ENCODE measurements at regions not wholly inside any gene's neighbourhood (a gene's known extent, or its start where the extent isn't known, plus 50 kb on each side); places are given as distances from the start of the nearest gene placed in this dataset.

DNA sequence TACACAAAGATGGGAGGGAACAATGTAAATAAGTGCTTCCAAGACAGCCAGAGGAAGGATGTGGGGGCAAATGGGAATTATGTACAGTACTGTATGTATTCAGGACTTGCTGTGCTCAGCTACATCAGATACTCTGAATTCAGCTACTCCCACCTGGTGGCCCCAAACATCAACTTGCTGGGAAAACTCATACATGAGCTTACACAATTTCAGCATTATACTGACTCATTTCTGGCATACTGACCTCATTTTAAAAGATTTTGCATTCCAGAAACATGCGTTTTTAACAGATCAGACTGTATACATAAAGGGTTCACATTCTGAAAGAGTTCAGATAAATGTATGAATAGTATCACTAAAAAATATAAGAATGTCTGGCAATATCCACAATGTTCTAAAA lies 59.7 kb downstream of the GPX5 start:
- DNase-seq (peak; percentile 19), ATAC-seq (no peak)
- H3K27ac Mint-ChIP-seq, result no peak overlapping the region
- intact Hi-C loops (cut with DNase I, micrococcal nuclease), result loop anchor here (5.0 to 10.0 kb wide), 7 partner anchors 72 to 451 kb away; partner anchors contain the start of genes ZSCAN12 (in 1 of the 2) and ZSCAN23 (in 1 of the 2)
- ChIA-PET CTCF (interaction anchor here (0.6 to 1.7 kb wide), 2 partner anchors 100 to 123 kb away, joined by 4 to 6 read pairs; no protein-coding TSS in a partner anchor), POLR2A (no interaction called here)
- no peak overlapping the region for H3K4me3 Mint-ChIP-seq
- H3K27me3 Mint-ChIP-seq, result peaks cover 45% of the 10 kb centered on the region
- no peaks in the 10 kb centered on the region for H3K36me3 Mint-ChIP-seq (ENCODE audit: low read depth)
- peaks cover 34% of the 10 kb centered on the region for H3K4me1 Mint-ChIP-seq
- H3K9me3 Mint-ChIP-seq (ENCODE audit: low read depth), result peaks cover 2% of the 10 kb centered on the region

- ChIA-PET CTCF (interaction anchor here (0.6 to 1.3 kb wide), 6 partner anchors 22 to 331 kb away, joined by 3 to 4 read pairs (median 4); no protein-coding TSS in a partner anchor), POLR2A (interaction anchor here (0.9 kb wide), 1 partner anchor 71 kb away, joined by 3 read pairs; no protein-coding TSS in a partner anchor)
- peaks cover 51% of the 10 kb centered on the region for H3K27me3 Mint-ChIP-seq
- intact Hi-C loops (cut with DNase I, micrococcal nuclease), result loop anchor here (2.0 to 10.0 kb wide), 9 partner anchors 44 to 452 kb away; partner anchors contain the start of genes ZSCAN12 (in 2 of the 2) and ZSCAN23 (in 1 of the 2)
- H3K4me1 Mint-ChIP-seq, result peaks cover 34% of the 10 kb centered on the region
- peak overlapping the region; percentile 84 for H3K4me3 Mint-ChIP-seq
- peaks cover 2% of the 10 kb centered on the region for H3K9me3 Mint-ChIP-seq (ENCODE audit: low read depth)
- peak overlapping the region; percentile 64 for H3K27ac Mint-ChIP-seq
- no peak for DNase-seq
- no peak for ATAC-seq
- no peaks in the 10 kb centered on the region for H3K36me3 Mint-ChIP-seq (ENCODE audit: low read depth)
These were observed 60.6 kb downstream of the GPX5 start for GRCh38 chr6:28586324-28586723.

DNA sequence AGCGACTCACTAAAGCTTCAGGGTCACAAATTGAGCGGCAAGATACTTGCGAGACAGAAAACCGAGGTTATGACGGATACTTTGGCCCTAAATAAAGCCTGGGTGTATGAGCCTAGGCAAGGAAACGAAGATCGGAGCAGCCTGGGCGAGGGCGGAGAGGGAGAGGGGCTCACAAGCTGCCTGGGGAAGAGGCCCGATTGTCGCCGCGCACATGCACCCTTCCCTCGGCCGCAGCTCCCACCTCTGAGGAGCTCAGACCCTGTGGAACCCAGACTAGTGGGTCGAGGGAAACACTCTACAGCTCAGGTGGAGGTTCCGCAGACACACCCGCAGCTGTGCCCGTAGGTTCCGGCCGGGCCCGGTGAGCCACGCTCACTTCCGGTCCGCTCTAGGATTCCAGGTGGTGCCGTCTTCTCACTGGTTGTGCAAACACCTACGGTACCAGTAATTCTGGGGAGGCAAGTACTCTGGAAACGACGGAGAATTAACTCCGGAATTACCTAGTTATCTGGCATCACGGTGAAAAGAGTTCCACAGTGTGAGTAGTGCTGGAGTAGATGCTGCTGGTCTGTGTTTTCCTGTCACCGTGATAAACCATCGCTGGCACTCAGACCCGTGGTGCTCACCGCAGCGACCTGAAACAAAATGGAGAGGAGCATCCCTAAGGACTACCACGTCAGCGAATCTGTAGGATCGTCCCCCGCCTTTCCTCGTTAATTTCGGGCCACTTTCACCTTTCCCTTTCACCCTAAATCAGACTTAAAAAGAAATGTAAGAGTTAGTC lies 61.5 kb downstream of the GPX5 start:
- ATAC-seq, result peak; percentile 87
- intact Hi-C loops (cut with DNase I, micrococcal nuclease), result loop anchor here (1.0 to 10.0 kb wide), 10 partner anchors 44 to 463 kb away; partner anchors contain the start of genes ZSCAN12 (in 2 of the 2), ZSCAN16 (in 1 of the 2) and ZSCAN23 (in 1 of the 2)
- Mint-ChIP-seq H3K4me1 (peaks cover 34% of the 10 kb centered on the region), H3K27ac (peak overlapping the region; percentile 64), H3K9me3 (ENCODE audit: low read depth) (peaks cover 2% of the 10 kb centered on the region), H3K27me3 (peaks cover 55% of the 10 kb centered on the region), H3K4me3 (peak overlapping the region; percentile 84), H3K36me3 (ENCODE audit: low read depth) (no peaks in the 10 kb centered on the region)
- DNase-seq, result peak; percentile 83
- POLR2A ChIA-PET, result interaction anchor here (0.9 kb wide), 1 partner anchor 71 kb away, joined by 3 read pairs; no protein-coding TSS in a partner anchor
- CTCF ChIA-PET, result interaction anchor here (0.6 to 1.3 kb wide), 6 partner anchors 22 to 916 kb away, joined by 3 to 4 read pairs (median 3); no protein-coding TSS in a partner anchor

DNA sequence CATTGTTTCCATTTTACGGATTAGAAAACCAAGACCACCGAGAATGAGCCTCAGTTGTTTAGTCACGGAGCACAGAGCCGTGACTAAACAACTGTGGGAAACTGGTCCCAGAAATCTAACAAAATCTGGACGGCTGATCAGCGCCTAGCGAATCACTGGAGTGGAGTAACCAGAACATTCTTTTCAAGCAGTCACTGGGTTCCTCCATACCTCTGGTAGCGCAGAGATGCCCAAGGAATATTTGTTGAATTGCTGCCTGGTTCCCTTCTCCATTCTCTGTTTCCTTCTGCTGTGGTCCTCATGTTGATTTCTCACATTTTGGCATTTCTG lies 62.0 kb downstream of the GPX5 start:
- DNase-seq, result no peak
- ChIA-PET CTCF (no interaction called here), POLR2A (no interaction called here)
- H3K27me3 Mint-ChIP-seq, result peaks cover 58% of the 10 kb centered on the region
- peak overlapping the region; percentile 64 for H3K27ac Mint-ChIP-seq
- ATAC-seq, result no peak
- no peaks in the 10 kb centered on the region for H3K36me3 Mint-ChIP-seq (ENCODE audit: low read depth)
- intact Hi-C loops (cut with DNase I, micrococcal nuclease), result loop anchor here (1.0 to 10.0 kb wide), 11 partner anchors 45 to 463 kb away; partner anchors contain the start of genes ZSCAN12 (in 2 of the 2), ZSCAN16 (in 1 of the 2) and ZSCAN23 (in 1 of the 2)
- H3K4me3 Mint-ChIP-seq, result peak overlapping the region; percentile 84
- peaks cover 2% of the 10 kb centered on the region for H3K9me3 Mint-ChIP-seq (ENCODE audit: low read depth)
- H3K4me1 Mint-ChIP-seq, result peaks cover 34% of the 10 kb centered on the region

GRCh38 chr6:28588666-28589065 lies 63.0 kb downstream of the GPX5 start:
- H3K4me1 Mint-ChIP-seq, result peaks cover 34% of the 10 kb centered on the region
- POLR2A ChIA-PET, result no interaction called here
- no peak for DNase-seq
- H3K9me3 Mint-ChIP-seq (ENCODE audit: low read depth), result peaks cover 2% of the 10 kb centered on the region
- peaks cover 60% of the 10 kb centered on the region for H3K27me3 Mint-ChIP-seq
- CTCF ChIA-PET, result interaction anchor here (1.2 to 1.6 kb wide), 2 partner anchors 8 to 46 kb away, joined by 5 to 7 read pairs; no protein-coding TSS in a partner anchor
- intact Hi-C loops (cut with DNase I, micrococcal nuclease), result loop anchor here (2.0 to 10.0 kb wide), 8 partner anchors 69 to 454 kb away; partner anchors contain the start of genes ZSCAN12 (in 1 of the 2) and ZSCAN23 (in 1 of the 2)
- ATAC-seq, result no peak
- H3K4me3 Mint-ChIP-seq, result peak overlapping the region; percentile 51
- H3K36me3 Mint-ChIP-seq (ENCODE audit: low read depth), result no peaks in the 10 kb centered on the region
- H3K27ac Mint-ChIP-seq, result peak overlapping the region; percentile 24

DNA sequence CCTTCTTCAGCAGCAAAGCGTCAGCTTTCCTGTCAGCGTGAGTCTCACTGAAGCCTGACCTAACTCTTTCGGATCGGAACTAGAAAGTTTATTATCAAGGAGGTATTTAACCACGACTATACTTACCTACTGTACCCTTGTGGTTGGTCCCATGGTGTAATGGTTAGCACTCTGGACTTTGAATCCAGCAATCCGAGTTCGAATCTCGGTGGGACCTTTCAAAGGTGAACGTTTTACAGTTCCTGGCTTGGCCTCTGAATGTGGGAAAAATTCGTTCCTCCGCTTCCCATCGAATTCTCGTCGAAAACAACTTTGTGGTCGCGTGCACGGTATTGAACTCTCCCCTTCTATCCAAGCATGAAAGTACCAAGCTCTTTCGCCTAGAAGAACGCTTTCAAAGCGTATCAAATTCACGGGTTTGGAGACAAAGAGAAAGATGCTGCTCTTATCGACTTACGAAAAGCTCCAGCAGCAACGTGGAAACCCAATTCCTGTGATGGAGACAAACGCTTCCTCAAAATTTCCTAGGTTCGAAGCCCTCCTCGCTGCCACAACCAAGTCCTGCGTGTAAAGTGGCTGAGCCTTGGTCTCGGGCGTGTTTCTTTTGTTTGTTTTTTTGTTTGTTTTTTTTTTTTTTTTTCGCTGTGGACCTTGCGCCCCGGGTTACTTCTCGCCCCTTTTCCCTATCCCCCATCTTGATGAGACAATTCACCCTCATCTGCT lies 63.7 kb downstream of the GPX5 start:
- CTCF ChIA-PET, result interaction anchor here (1.2 to 1.6 kb wide), 2 partner anchors 9 to 47 kb away, joined by 5 to 7 read pairs; no protein-coding TSS in a partner anchor
- ATAC-seq (peak; percentile 62), DNase-seq (peak; percentile 74)
- peak overlapping the region; percentile 24 for H3K27ac Mint-ChIP-seq
- POLR2A ChIA-PET, result no interaction called here
- intact Hi-C loops (cut with DNase I, micrococcal nuclease), result loop anchor here (2.0 to 10.0 kb wide), 8 partner anchors 68 to 455 kb away; partner anchors contain the start of genes ZSCAN12 (in 1 of the 2) and ZSCAN23 (in 1 of the 2)
- peaks cover 60% of the 10 kb centered on the region for H3K27me3 Mint-ChIP-seq
- peaks cover 2% of the 10 kb centered on the region for H3K9me3 Mint-ChIP-seq (ENCODE audit: low read depth)
- peaks cover 34% of the 10 kb centered on the region for H3K4me1 Mint-ChIP-seq
- no peaks in the 10 kb centered on the region for H3K36me3 Mint-ChIP-seq (ENCODE audit: low read depth)
- peak overlapping the region; percentile 51 for H3K4me3 Mint-ChIP-seq

DNA sequence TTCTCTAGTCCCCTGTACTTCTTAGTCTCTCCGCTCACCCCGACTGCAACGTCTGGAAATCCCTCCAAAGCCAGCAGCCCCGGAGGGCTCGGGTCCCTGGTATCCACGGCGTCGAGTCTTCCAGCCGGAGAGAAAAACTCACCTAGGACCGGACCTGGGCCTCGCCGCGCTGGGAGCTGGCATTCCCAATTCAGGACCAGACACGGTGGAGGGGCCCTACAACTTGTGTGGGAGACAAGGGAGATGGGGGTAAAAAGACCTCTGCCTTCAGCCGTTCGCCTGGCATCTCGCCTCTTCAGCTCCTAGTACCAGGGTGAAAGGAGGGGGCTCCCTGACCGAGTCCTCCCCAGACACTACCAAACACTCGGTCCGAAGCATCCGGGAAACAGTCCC lies 64.3 kb downstream of the GPX5 start:
- peak overlapping the region; percentile 51 for H3K4me3 Mint-ChIP-seq
- peaks cover 34% of the 10 kb centered on the region for H3K4me1 Mint-ChIP-seq
- H3K27me3 Mint-ChIP-seq, result peaks cover 60% of the 10 kb centered on the region
- H3K36me3 Mint-ChIP-seq (ENCODE audit: low read depth), result no peaks in the 10 kb centered on the region
- ATAC-seq (no peak), DNase-seq (no peak)
- ChIA-PET CTCF (interaction anchor here (1.2 to 1.6 kb wide), 3 partner anchors 9 to 48 kb away, joined by 5 to 7 read pairs (median 6); no protein-coding TSS in a partner anchor), POLR2A (no interaction called here)
- intact Hi-C loops (cut with DNase I, micrococcal nuclease), result loop anchor here (2.0 to 10.0 kb wide), 8 partner anchors 67 to 455 kb away; partner anchors contain the start of genes ZSCAN12 (in 1 of the 2) and ZSCAN23 (in 1 of the 2)
- H3K9me3 Mint-ChIP-seq (ENCODE audit: low read depth), result peaks cover 2% of the 10 kb centered on the region
- H3K27ac Mint-ChIP-seq, result no peak overlapping the region

DNA sequence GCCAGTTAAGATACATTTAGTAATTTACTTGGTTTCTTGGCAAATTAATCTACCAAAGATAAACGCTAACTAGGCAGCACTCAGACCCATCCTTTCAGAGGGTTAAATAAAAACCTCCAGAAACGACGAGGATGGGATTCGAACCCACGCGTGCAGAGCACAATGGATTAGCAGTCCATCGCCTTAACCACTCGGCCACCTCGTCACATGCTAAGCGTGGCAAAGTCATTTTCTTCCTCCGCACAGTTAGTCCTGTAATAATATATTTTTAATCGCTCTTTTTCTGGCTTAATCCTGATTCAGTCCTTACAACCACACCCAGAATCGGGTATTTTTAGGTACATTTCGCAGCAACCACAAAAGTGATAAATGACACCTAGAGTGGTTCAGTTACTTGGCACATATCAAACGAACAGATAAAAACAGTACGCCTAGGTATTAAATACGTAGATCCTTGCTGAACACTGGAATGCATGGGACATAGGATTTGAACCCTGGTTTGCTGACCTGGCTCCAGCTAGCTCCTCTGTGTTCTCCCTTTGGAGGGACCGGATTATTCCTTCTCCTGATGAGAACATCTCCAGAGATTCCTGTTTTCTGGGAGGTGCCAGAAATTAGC lies 71.6 kb downstream of the GPX5 start:
- no peak overlapping the region for H3K27ac Mint-ChIP-seq
- DNase-seq (peak; percentile 70), ATAC-seq (peak; percentile 39)
- no peaks in the 10 kb centered on the region for H3K4me1 Mint-ChIP-seq
- ChIA-PET POLR2A (no interaction called here), CTCF (interaction anchor here (0.6 to 1.4 kb wide), 2 partner anchors 9 to 456 kb away, joined by 4 read pairs; partner anchors contain the start of gene ZKSCAN8)
- no peaks in the 10 kb centered on the region for H3K9me3 Mint-ChIP-seq (ENCODE audit: low read depth)
- intact Hi-C loops (cut with DNase I, micrococcal nuclease), result no loop called here
- peaks cover 35% of the 10 kb centered on the region for H3K27me3 Mint-ChIP-seq
- H3K36me3 Mint-ChIP-seq (ENCODE audit: low read depth), result no peaks in the 10 kb centered on the region
- H3K4me3 Mint-ChIP-seq, result peak overlapping the region; percentile 35

DNA sequence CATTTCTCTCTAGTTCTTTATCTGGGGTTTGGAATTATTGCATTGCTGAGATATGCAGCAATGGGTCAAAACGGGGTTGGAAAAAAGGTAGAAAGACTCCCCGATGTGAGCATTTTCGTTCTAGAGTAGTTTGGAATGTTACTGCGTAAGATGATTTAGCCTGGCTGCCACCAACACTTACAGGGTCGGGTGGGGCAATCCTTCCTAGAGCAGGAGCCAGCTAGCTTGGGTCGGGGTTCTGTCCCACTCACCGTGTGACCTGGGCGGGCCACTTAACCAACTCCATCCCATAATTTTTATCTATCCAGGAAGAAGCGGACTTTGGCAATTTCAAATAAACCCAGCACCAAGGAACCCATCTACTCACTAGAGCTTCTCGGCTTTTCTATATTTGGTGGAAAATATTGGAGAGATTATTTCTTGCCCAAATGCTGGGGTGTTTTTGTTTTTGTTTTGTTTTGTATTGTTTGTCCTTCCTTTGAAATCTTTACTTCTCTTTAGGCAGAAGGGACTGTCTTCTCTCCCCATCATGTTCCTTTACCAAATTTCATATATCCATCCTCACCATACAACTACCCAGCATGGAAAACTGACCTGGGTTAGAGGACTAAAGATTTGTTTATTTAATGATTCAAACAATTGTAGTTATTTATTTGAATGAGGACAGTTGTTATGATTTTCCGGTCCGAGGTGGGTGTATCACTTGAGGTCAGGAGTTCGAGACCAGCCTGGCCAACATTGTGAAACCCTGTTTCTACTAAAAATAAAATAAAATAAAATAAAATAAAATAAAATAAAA lies 72.4 kb downstream of the GPX5 start:
- no peak overlapping the region for H3K4me3 Mint-ChIP-seq
- no peak overlapping the region for H3K27ac Mint-ChIP-seq
- no peak for ATAC-seq
- peaks cover 31% of the 10 kb centered on the region for H3K27me3 Mint-ChIP-seq
- ChIA-PET POLR2A (no interaction called here), CTCF (no interaction called here)
- no peaks in the 10 kb centered on the region for H3K36me3 Mint-ChIP-seq (ENCODE audit: low read depth)
- intact Hi-C loops (cut with DNase I, micrococcal nuclease), result no loop called here
- no peak for DNase-seq
- H3K4me1 Mint-ChIP-seq, result no peaks in the 10 kb centered on the region
- no peaks in the 10 kb centered on the region for H3K9me3 Mint-ChIP-seq (ENCODE audit: low read depth)
